HepG2 (cell line): ENCODE measurements at regions not wholly inside any gene's neighbourhood (a gene's known extent, or its start where the extent isn't known, plus 50 kb on each side); places are given as distances from the start of the nearest gene placed in this dataset.

Experiments used
- CEBPB ChIP-seq: IDR thresholded peaks from 2 replicates; pipeline ENCODE4 v1.6.1; 2011; ENCODE audit warnings: low read depth, low read length, improper control_type of control experiment, borderline replicate concordance
- EZH2 ChIP-seq: conservative IDR thresholded peaks from 2 replicates; pipeline ENCODE4 v1.6.1; 2012; ENCODE audit warnings: mild to moderate bottlenecking, low read depth, low read length, moderate library complexity
- JUN ChIP-seq: sonication (generic); formaldehyde crosslinking; IDR thresholded peaks from 2 replicates; pipeline ENCODE4 v1.4.0; 2020; ENCODE audit warnings: mild to moderate bottlenecking, missing genetic modification reagents
- MAZ ChIP-seq, 2 experiments: sonication (generic) in 1 of 2; formaldehyde crosslinking in 1 of 2; IDR thresholded peaks; 2 replicates each; pipeline versions ENCODE4 v1.5.0 to v1.6.1; 2012 to 2020; ENCODE audit warnings: low read depth in 2 of 2, mild to moderate bottlenecking in 2 of 2, borderline replicate concordance in 1 of 2, improper control_type of control experiment in 1 of 2, low read length in 1 of 2, missing genetic modification reagents in 1 of 2, moderate library complexity in 1 of 2
- POGZ ChIP-seq: sonication (generic); formaldehyde crosslinking; IDR thresholded peaks from 2 replicates; pipeline ENCODE4 v1.4.0; 2020; ENCODE audit warnings: mild to moderate bottlenecking, missing genetic modification reagents
- YY1 ChIP-seq: IDR thresholded peaks from 2 replicates; pipeline ENCODE4 v1.6.1; 2011; ENCODE audit warnings: low read length, low read depth, moderate library complexity, mild to moderate bottlenecking; ENCODE audit not compliant: insufficient read depth, insufficient replicate concordance
- ZMAT5 ChIP-seq: sonication (generic); formaldehyde crosslinking; IDR thresholded peaks from 2 replicates; pipeline ENCODE4 v1.5.0; 2020; ENCODE audit warnings: mild to moderate bottlenecking, low read depth, missing genetic modification reagents, borderline replicate concordance
- ZNF598 ChIP-seq: sonication (generic); formaldehyde crosslinking; IDR thresholded peaks from 2 replicates; pipeline ENCODE4 v1.5.1; 2020; ENCODE audit warnings: mild to moderate bottlenecking, missing genetic modification reagents, borderline replicate concordance
- TF ChIP-seq, protein P1 (sequence below): sonication (generic); formaldehyde crosslinking; IDR thresholded peaks from 2 replicates; pipeline ENCODE4 v1.4.0; 2020; ENCODE audit warnings: missing genetic modification reagents, mild to moderate bottlenecking, borderline replicate concordance
- TF ChIP-seq, protein P2 (sequence below): sonication (generic); formaldehyde crosslinking; IDR thresholded peaks from 2 replicates; pipeline ENCODE4 v1.5.0; 2020; ENCODE audit warnings: mild to moderate bottlenecking, missing genetic modification reagents, moderate library complexity
- TF ChIP-seq, protein P3 (sequence below): sonication (generic); formaldehyde crosslinking; IDR thresholded peaks from 2 replicates; pipeline ENCODE4 v1.8.0; 2022; ENCODE audit warnings: missing genetic modification reagents, mild to moderate bottlenecking, borderline replicate concordance
- TF ChIP-seq, protein P4 (sequence below): IDR thresholded peaks from 2 replicates; pipeline ENCODE4 v1.6.1; 2012; ENCODE audit warnings: inconsistent platforms

DNA sequence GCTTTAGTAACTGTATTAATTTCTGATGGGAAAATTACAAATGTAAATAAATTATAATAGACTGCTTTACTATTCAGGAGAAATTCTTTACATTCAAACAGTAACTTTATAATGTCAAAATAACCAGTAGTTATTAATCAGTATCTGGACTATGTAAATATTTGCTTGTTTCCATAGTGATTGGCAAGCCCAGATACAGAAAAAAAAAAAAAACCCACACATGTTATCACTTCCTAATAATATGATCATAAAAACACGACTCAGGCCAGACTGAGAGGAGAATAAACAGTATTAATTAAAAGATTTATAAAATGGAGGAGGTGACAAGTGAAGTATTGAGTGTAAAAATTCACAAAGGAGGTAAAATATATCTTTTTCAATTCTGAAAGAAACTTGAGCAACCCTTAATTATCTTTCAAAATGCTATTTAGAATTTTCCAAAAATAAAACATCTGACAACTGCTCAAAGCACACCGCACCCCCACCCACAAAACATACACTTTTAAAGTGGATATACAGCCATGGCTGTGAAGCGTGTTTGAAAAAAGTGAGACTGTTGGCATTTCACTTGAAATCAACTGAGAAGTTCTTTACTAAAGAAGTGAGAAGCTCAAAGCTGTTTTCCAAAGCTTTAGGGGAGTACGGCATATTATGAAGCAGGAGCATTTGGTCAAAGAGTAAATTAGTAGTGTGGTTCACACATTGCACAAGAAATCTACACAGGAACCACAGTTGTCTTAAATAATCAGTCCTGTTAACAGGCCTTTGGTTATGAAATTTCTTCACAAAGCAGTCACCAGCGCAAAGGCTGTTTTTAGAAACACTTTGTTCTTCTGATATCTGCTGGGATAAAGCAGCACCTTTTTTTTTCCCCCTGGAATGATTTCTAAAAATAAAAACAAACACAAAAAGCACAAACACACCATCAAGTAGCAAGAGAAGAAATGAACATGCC is 475.8 kb downstream of the TXNL1 start:
- TF ChIP-seq MAZ (IDR thresholded peaks at IDR 0.05; ENCODE audit: borderline replicate concordance, low read depth, low read length): no peak
- TF ChIP-seq MAZ (CRISPR knock-in tag; IDR thresholded peaks at IDR 0.05; ENCODE audit: low read depth): no peak
- TF ChIP-seq YY1: no peak
- TF ChIP-seq JUN (CRISPR knock-in tag): no peak
- TF ChIP-seq, protein P1, sequence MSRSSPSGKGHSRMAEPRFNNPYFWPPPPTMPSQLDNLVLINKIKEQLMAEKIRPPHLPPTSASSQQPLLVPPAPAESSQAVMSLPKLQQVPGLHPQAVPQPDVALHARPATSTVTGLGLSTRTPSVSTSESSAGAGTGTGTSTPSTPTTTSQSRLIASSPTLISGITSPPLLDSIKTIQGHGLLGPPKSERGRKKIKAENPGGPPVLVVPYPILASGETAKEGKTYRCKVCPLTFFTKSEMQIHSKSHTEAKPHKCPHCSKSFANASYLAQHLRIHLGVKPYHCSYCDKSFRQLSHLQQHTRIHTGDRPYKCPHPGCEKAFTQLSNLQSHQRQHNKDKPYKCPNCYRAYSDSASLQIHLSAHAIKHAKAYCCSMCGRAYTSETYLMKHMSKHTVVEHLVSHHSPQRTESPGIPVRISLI (CRISPR knock-in tag): no peak
- TF ChIP-seq, protein P2, sequence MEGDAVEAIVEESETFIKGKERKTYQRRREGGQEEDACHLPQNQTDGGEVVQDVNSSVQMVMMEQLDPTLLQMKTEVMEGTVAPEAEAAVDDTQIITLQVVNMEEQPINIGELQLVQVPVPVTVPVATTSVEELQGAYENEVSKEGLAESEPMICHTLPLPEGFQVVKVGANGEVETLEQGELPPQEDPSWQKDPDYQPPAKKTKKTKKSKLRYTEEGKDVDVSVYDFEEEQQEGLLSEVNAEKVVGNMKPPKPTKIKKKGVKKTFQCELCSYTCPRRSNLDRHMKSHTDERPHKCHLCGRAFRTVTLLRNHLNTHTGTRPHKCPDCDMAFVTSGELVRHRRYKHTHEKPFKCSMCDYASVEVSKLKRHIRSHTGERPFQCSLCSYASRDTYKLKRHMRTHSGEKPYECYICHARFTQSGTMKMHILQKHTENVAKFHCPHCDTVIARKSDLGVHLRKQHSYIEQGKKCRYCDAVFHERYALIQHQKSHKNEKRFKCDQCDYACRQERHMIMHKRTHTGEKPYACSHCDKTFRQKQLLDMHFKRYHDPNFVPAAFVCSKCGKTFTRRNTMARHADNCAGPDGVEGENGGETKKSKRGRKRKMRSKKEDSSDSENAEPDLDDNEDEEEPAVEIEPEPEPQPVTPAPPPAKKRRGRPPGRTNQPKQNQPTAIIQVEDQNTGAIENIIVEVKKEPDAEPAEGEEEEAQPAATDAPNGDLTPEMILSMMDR: no peak
- TF ChIP-seq CEBPB: no peak
- TF ChIP-seq EZH2: no peak
- TF ChIP-seq, protein P3, sequence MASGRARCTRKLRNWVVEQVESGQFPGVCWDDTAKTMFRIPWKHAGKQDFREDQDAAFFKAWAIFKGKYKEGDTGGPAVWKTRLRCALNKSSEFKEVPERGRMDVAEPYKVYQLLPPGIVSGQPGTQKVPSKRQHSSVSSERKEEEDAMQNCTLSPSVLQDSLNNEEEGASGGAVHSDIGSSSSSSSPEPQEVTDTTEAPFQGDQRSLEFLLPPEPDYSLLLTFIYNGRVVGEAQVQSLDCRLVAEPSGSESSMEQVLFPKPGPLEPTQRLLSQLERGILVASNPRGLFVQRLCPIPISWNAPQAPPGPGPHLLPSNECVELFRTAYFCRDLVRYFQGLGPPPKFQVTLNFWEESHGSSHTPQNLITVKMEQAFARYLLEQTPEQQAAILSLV (CRISPR knock-in tag): no peak
- TF ChIP-seq, protein P4, sequence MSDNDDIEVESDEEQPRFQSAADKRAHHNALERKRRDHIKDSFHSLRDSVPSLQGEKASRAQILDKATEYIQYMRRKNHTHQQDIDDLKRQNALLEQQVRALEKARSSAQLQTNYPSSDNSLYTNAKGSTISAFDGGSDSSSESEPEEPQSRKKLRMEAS: no peak
- no peak for TF ChIP-seq ZNF598 (CRISPR knock-in tag)
- TF ChIP-seq ZMAT5 (CRISPR knock-in tag): no peak
- TF ChIP-seq POGZ (CRISPR knock-in tag): no peak
